HG03060 (cell line): ENCODE measurements at regions not wholly inside any gene's neighbourhood (a gene's known extent, or its start where the extent isn't known, plus 50 kb on each side); places are given as distances from the start of the nearest gene placed in this dataset.

Experiments used
- ATAC-seq: cut with Tn5 transposase; IDR thresholded peaks from one replicate; pipeline ENCODE4 v1.9.1; 2021; ENCODE audit warnings: low read depth, moderate number of reproducible peaks; ENCODE audit not compliant: unreplicated experiment

DNA sequence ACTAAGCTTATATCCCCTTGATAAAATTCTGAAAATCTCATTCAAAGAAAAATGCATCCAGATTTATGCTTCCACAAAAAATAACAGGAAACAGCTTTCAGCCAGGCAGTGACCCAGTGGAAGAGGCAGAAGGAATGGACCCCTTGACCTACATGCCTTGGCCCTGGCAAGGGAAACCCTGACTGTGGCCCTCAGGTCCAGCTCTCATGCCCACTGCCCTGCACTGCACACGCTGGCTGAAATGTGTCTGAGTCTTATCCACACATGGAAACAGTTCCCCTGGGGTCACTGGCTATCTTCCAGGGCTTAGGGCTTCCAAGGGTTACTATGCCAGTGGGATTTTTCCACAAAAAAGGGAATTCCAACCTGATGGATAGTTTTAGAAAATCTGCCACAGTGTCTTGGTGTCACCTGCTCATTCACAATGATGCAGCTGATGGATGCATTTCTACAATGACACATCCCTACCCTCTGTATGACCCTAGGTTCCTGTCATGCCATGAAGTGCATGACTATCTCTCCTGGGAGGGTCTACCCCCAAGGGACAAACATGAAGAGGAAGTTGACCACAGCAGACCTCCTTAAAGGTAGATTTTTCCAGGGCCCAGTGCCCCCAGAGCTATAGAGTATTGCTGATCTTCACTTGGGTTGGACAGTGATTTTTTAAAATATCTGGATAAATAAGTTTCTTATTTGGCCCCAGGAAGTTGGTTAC, 121.9 kb upstream of the CD93 start:
- no peak for ATAC-seq

DNA sequence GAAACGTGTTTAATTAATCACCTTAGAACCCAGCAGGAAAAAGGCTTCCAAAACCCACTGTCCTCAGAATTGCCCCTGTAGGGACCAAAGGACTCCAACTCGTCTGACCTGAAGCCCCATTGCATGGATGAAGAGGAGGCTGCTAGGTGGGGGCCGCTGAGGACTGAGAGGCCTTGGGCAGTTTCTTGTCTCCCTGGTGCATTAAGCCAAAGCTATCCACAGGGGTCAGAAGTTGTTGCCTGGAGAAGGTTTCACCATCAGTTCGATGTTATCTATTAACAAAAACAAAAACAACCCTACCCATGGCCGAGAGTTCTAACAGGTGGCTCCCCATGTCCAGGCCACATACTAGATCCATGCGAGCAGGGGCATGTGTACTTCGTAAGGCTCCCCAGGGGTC, 120.9 kb upstream of the CD93 start:
- ATAC-seq: no peak

DNA sequence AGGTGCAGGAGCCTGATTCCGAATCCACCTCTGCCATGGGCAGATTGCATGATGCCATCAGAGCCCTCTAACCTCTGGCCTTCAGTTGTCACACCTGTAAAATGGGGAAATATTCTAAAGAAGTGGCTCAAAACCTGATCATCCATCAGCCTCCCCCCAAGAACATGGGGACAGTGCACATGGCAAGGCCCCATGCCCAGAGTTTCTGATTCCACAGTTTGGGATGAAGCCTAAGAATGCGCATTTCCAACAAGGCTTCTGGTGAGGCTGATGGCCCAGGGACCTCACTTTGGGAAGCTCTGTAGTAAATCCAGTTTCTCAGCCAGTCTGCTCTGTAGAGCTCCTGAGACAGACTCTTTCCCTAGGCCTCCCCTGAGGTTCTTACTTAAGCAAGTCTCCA, 119.9 kb upstream of the CD93 start:
- no peak for ATAC-seq

DNA sequence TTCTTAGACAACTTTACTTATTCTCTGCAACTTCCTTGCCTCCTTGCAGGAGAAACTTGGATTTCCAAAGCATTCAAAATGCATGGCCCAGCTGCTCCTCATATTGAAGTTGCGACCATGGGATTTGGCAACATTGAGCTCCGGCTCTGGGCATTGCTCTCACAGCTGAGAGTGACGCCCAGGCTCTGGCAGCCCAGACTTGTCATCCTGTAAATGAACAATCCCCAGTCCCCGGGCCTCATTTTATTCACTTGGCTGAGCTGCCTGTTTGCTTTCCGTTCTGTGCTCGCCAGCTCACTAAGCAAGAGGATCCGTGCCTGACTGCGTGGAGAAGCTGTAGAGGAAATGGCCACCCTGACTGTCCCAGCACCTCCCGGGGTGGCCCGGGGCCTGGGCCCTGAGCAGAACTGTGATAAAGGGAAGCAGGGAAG, 119.5 kb upstream of the CD93 start:
- no peak for ATAC-seq

DNA sequence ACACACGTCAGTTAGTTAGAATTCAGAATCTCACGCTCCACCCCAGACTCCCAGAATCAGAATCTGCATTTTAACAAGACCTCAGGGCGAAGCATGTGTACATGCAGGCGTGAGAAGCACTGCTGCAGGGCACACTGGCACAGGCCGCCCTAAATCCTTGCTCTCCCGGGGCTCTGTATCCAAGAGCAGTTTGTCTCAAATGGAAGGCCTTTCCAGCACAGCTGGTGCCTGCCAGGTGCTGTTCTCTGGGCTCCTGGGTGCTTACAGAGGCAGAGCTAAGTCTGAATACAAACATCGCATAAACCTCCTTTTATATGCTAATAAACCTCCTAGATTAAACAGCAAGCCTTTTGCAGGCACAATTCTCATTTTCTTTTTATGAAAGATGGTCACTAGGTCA, 119.1 kb upstream of the CD93 start:
- no peak for ATAC-seq

DNA sequence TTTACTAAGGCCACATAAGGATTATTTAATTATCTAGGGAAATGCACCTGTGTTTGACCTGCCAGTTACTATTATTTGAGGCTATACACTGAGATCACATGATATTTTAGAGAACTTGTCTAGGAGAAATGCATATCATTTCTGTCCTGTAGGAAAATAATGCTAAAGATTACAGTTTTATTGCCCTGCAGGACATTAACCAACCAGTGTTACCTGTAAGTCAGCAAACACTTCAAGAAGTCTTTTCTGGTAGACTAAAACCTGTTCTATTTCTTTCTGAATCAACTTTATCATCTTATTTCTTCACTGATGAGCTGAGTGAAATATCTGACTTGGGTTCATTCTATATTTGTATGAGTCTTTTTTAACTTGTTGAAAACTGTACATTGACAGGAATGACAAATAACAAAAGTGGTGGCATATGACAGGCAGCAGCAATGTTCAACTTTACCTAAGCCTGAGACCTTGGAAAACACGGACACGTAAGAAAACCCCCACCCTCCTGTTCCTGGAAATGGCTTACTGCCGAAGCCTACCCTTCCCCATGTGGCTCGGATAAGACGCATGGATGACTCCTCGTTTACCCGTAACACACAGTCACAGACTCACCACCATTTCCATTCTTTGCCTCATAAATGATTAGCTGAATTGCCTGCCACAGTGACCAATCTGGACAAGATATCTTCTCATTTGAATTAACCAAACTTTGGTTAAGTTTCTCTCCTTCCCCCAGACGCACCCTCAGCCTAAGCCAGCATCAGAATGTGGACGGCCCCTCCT, 118.0 kb upstream of the CD93 start:
- no peak for ATAC-seq

DNA sequence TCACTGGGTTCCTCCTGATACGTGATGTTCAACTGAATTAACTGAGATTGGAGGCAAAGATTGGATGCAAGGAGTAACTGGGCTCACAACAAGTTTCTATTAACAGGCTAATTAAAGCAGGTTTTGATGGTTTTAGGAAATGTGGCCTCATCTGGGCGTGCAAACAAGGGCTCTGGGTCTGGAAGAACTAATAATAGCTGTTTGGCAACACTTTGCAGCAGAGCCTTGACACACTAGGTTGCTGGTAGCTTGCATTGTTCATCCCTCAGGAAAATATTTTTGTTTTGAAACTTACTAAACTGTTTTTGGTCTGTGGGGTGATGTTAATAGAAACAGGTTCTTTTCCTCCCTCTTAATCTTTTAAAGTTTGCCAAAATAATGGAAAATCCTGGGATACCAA, 117.2 kb upstream of the CD93 start:
- ATAC-seq: no peak

- no peak for ATAC-seq
Observed at GRCh38 chr20:23201658-23202057, 115.5 kb upstream of the CD93 start.

DNA sequence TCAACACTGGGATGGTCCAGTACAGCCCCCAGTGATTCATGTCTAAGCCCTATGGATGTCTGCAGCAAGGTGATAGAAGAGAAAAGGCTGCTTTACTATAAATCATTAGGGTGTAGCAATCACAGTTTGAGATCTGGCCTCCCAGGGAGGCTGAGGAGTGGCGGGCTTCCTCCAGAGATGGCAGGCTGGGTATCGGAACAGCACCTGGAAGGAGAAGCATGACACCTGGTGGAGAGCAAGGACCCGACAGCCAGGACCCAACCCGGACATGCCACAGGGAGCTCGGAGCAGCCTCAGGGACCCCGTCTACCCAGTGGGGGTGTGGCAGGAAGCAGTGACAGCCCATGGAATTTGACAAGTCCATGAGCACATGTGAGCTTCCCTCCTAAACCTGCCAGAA, 114.8 kb upstream of the CD93 start:
- ATAC-seq: no peak

DNA sequence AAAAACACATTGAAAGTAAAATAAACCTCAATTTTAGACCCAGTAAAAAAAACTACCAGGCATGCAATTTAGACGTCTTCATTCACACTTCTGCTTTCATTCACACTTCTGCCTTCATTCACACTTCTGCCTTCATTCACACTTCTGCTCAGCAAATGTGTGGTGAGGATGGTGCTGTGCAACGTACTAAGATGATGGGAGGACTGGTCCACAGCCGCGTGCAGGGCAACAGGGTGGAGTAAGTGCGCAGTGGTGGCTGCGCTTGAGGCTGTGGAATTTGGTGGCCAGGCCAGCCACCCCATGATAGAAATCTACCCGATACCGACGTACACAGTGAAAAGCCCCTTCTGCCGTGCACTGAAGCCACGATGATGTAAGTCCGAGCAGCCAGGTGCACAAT, 114.3 kb upstream of the CD93 start:
- no peak for ATAC-seq

GRCh38 chr20:23199356-23199755, 113.2 kb upstream of the CD93 start:
- ATAC-seq: no peak

DNA sequence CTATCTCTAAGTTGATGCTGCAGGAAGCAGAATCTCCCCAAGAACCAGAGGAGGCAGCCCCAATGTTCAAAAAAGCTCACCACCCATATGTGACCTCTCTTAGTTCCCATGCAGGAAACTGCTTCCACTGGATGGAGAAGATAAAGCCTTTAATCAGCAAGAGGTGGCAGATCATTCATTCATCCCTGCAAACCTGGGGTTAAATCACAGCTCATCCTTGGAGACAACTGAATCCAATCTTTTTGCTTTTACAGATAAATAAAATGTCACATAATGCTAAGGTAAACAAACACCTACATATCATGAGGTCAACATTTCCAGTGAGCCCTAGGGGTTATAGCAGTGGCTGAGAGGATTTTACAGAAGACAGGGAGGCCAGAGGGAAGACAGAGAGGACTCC, 112.7 kb upstream of the CD93 start:
- ATAC-seq: no peak

- no peak for ATAC-seq
Observed at GRCh38 chr20:23197836-23198235, 111.7 kb upstream of the CD93 start.

DNA sequence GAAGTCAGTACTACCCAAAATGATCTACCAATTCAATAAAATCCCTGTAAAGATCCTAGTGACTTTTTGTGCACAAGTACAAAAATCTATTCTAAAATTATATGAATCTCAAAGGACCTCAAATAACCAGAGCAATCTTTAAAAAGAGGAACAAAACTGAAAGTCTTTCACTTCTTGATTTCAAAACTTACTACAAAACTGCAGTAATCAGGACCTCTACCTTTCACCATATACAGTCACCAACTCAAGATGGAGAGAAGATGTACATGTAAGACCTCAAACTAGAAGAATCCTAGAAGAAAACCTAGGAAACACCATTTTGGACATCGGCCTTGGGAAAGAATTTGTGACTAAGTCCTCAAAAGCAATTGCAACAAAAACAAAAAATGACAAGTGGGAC, 109.5 kb upstream of the CD93 start:
- ATAC-seq: no peak

DNA sequence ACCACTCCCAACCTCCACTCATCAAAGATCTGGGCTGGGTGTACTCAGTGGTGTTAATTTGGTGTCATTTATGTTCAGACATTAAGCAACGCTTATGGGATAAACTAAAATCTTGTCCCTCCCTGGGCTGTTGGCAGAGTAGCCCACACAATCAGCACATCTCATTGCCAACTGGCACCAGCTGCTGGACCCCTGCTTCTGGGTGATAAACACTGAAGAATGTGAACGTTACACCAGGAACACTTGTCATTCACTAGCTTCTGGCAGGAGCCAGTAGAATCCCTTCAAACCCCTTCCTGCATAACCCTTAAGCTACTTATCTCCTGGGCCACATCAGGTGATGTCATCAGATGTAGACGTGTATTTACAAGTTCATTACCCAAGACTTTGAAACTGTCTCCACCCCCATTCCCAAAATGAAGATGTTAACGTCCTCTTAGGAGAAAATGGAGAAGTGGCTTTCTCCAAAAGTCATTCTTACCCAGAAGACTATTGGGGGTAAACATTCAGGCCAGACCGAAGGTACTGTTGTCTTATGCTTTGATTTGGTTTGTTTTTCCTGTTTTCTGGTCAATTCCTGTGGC, 107.8 kb upstream of the CD93 start:
- no peak for ATAC-seq

- ATAC-seq: no peak
Observed at GRCh38 chr20:23192469-23192868, 106.3 kb upstream of the CD93 start.

DNA sequence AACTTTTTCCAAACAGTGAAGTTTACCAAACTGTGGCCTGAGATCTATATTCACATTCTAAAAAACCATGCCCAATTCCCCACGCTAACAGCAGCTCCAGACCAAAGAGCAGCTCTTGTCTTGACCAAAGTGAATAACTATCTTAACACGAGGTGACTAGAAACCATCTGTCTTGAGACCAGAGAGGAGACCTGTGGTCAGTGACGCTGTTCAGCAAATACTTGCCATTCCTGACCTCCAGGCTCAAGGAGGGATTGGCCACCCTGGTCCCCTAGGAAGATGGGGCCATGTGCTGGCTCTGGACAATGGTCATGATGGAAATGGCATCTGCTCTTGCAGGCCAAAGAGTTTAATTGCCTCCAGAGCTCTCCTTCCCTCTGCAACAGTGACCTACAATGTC, 104.4 kb upstream of the CD93 start:
- ATAC-seq: no peak

GRCh38 chr20:23189854-23190253, 103.7 kb upstream of the CD93 start:
- no peak for ATAC-seq

GRCh38 chr20:23189341-23189740, 103.2 kb upstream of the CD93 start:
- no peak for ATAC-seq

DNA sequence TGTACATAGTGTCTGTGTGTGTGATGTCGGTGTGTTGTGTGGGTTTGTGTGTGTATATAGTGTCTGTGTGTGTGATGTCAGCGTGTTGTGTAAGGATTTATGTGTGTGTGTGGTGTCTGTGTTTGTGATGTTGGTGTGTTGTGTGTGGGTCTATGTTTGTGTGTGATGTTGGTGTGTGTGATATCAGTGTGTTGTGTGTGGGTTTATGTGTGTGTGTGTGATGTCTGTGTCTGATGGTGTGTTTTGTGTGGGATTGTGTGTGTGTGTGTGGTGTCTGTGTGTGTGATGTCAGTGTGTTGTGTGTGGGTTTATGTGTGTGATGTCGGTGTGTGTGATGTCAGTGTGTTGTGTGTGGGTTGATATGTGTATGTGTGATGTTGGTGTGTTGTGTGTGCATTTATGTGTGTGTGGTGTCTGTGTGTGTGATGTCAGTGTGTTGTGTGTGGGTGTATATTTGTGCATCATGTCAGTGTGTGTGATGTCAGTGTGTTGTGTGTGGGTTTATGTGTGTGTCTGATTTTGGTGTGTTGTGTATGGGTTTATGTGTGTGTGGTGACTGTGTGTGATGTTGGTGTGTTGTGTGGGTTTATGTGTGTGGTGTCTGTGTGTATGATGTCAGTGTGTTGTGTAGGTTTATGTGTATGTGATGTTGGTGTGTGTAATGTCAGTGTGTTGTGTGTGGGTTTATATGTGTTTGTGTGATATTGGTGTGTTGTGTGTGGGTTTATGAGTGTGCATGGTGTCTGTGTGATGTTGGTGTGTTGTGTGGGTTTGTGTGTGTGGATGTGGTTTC, 102.4 kb upstream of the CD93 start:
- ATAC-seq: no peak

- no peak for ATAC-seq
Observed at GRCh38 chr20:23187751-23188150, 101.6 kb upstream of the CD93 start.
